RWPE2 (cell line): ENCODE measurements at regions not wholly inside any gene's neighbourhood (a gene's known extent, or its start where the extent isn't known, plus 50 kb on each side); places are given as distances from the start of the nearest gene placed in this dataset.
"Not testable (repeated sequence)": the region's sequence is repeated elsewhere in the genome, so short reads cannot be mapped to it uniquely, and the experiment has no call there.

Source experiments
- ATAC-seq: fragments of 200-7000 bp; cut with Tn5 transposase; 3 replicates; pipeline ENCODE4 v1.9.1; 2021; ENCODE audit warnings: low read depth
- DNase-seq: peaks from one replicate; pipeline ENCODE4 v3.0.0-alpha.2; 2020; ENCODE audit warnings: low spot score
- H3K27ac ChIP-seq: fragments of 450-650 bp; 2 replicates; pipeline ENCODE4 v1.5.1; 2017; ENCODE audit warnings: mild to moderate bottlenecking; ENCODE audit not compliant: poor library complexity, severe bottlenecking
- H3K27me3 ChIP-seq: fragments of 250-450 bp; sonication (Bioruptor Pico); 2 replicates; pipeline ENCODE4 v1.5.1; 2021; ENCODE audit warnings: mild to moderate bottlenecking, moderate library complexity; ENCODE audit not compliant: insufficient read depth, poor library complexity, severe bottlenecking
- H3K36me3 ChIP-seq: fragments of 250-450 bp; sonication (Bioruptor Pico); 2 replicates; pipeline ENCODE4 v1.5.1; 2020; ENCODE audit warnings: low read depth, mild to moderate bottlenecking, moderate library complexity
- H3K4me1 ChIP-seq: fragments of 250-450 bp; sonication (Bioruptor Pico); 2 replicates; pipeline ENCODE4 v1.5.1; 2021; ENCODE audit warnings: mild to moderate bottlenecking, moderate library complexity; ENCODE audit not compliant: insufficient read depth, poor library complexity, severe bottlenecking
- H3K4me3 ChIP-seq: fragments of 250-450 bp; sonication (Bioruptor Pico); 2 replicates; pipeline ENCODE4 v1.5.1; 2021; ENCODE audit warnings: mild to moderate bottlenecking, moderate library complexity; ENCODE audit not compliant: severe bottlenecking
- H3K9me3 ChIP-seq: fragments of 250-450 bp; sonication (Bioruptor Pico); 2 replicates; pipeline ENCODE4 v1.5.1; 2021; ENCODE audit warnings: mild to moderate bottlenecking, moderate library complexity; ENCODE audit not compliant: severe bottlenecking
- CTCF ChIP-seq: fragments of 450-650 bp; IDR thresholded peaks from one replicate; pipeline ENCODE4 v1.5.1; 2017; ENCODE audit warnings: mild to moderate bottlenecking, moderate library complexity; ENCODE audit not compliant: poor library complexity, severe bottlenecking

DNA sequence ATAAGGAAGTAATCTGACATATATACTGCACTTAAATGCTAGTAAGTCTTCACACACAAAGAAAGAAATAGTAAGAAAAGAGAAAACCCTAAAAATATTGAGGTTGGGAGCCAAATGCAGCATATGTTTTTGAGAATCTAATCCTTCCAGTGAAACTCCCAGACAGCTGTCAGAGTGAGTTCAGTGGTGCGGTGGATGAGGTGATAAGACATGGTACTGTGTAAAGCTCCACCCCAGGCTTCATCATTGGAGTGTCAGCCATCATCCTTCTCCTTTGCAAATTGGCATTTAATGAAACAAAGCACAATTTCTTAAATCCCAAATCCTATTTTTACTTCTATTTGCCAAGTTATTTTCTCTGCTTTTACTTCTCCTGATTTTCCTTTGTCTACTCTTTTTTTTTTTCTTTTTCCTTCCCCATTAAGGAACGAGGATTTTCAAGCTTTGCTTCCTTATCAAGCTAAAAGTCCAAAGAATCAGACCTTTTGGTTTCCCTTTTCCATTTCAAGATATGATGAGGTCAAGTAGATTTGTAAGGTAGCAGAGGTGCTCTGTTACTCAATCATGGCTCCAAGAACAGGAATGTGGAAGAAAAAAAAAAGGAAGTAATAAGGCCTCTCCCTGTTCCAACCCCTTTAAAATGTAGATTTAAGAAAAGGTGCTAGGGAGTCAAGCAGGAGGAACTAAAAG, 343.3 kb downstream of the SETD4 start:
- Histone ChIP-seq H3K4me3 (no peak overlapping the region), H3K27me3 (no peaks in the 10 kb centered on the region), H3K27ac (no peak overlapping the region), H3K4me1 (no peaks in the 10 kb centered on the region), H3K36me3 (no peaks in the 10 kb centered on the region), H3K9me3 (no peaks in the 10 kb centered on the region)
- no peak for TF ChIP-seq CTCF
- DNase-seq, result no peak
- no peak for ATAC-seq

DNA sequence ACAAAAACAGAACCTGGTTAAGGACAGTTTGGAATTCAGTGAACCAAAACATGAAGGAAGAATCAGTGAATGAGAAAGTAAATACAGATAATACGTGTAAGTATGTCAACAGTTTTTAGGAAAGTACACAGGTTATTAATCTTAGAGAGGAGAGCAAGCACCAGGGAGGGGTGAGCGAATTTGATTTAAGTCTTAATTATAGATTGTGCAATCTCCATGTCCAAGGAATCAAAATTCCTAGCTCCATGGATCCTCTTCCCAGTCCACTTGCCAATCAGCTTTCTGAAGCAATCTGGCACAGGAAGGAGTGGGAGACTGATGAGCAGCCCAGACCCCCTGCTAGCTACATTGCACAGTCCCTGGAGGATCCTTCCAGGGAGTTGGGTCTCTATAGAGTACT, 346.4 kb downstream of the SETD4 start:
- Histone ChIP-seq H3K36me3 (no peaks in the 10 kb centered on the region), H3K4me1 (no peaks in the 10 kb centered on the region), H3K4me3 (no peak overlapping the region), H3K27ac (no peak overlapping the region), H3K9me3 (no peaks in the 10 kb centered on the region), H3K27me3 (no peaks in the 10 kb centered on the region)
- DNase-seq (no peak), ATAC-seq (no peak)
- TF ChIP-seq CTCF, result no peak

DNA sequence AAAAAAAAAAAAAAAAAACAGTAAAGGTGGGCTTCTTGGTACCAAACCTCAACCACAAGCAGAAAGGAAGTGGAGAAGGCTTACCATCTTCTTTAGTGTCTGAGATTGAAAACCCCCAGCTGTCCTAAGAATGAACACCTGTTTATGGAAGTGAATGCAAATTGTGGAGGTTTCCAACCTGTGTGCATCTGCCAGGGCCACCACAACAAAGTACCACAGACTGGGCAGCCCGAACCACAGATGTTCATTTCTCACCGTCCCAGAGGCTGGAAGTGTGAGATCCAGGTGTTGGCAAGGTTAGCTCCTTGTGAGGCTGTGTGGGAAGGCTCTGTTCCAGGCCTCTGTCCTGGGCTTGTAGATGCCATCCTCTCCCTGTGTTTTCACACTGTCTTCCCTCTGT, 348.7 kb downstream of the SETD4 start:
- no peaks in the 10 kb centered on the region for H3K9me3 ChIP-seq
- DNase-seq (no peak), ATAC-seq (no peak)
- H3K36me3 ChIP-seq, result no peaks in the 10 kb centered on the region
- H3K27ac ChIP-seq, result no peak overlapping the region
- H3K27me3 ChIP-seq, result no peaks in the 10 kb centered on the region
- no peak overlapping the region for H3K4me3 ChIP-seq
- no peaks in the 10 kb centered on the region for H3K4me1 ChIP-seq
- TF ChIP-seq CTCF, result no peak

- no peaks in the 10 kb centered on the region for H3K9me3 ChIP-seq
- ATAC-seq (no peak), DNase-seq (no peak)
- H3K36me3 ChIP-seq, result no peaks in the 10 kb centered on the region
- H3K27ac ChIP-seq, result no peak overlapping the region
- H3K27me3 ChIP-seq, result no peaks in the 10 kb centered on the region
- H3K4me3 ChIP-seq, result no peak overlapping the region
- H3K4me1 ChIP-seq, result no peaks in the 10 kb centered on the region
- no peak for TF ChIP-seq CTCF
These were observed 349.1 kb downstream of the SETD4 start for GRCh38 chr21:35711213-35711612.

GRCh38 chr21:35709990-35710389, 350.3 kb downstream of the SETD4 start:
- H3K4me3 ChIP-seq, H3K9me3 ChIP-seq, H3K27me3 ChIP-seq, H3K36me3 ChIP-seq, H3K4me1 ChIP-seq, H3K27ac ChIP-seq, DNase-seq, ATAC-seq: not testable (repeated sequence)
